ENCODE measurements at regions not wholly inside any gene's neighbourhood (a gene's known extent, or its start where the extent isn't known, plus 50 kb on each side); places are given as distances from the start of the nearest gene placed in this dataset.

- peaks cover 0 to 3% (median 3%) of the 10 kb centered on the region in 3 donors for H3K36me3 Mint-ChIP-seq
- H3K27ac Mint-ChIP-seq: no peak overlapping the region
- no peak overlapping the region for H3K4me3 Mint-ChIP-seq
- peaks cover 56 to 58% of the 10 kb centered on the region in 2 donors for H3K4me1 Mint-ChIP-seq
- H3K9me3 Mint-ChIP-seq: peaks cover 0 to 3% (median 0%) of the 10 kb centered on the region in 6 donors
- DNase-seq: no peak
- H3K27me3 Mint-ChIP-seq (ENCODE audit: low read depth in 3 of 3): peaks cover 11 to 35% (median 21%) of the 10 kb centered on the region in 3 donors
Measured at GRCh38 chr1:25094229-25094628, 138.1 kb downstream of the SYF2 start.

GRCh38 chr1:25091658-25092057 is 140.6 kb downstream of the SYF2 start:
- Mint-ChIP-seq H3K27ac (no peak overlapping the region), H3K4me1 (peaks cover 32 to 38% of the 10 kb centered on the region in 2 donors), H3K36me3 (peaks cover 0 to 3% (median 3%) of the 10 kb centered on the region in 3 donors), H3K9me3 (peaks cover 0 to 3% (median 0%) of the 10 kb centered on the region in 6 donors), H3K4me3 (no peak overlapping the region), H3K27me3 (ENCODE audit: low read depth in 3 of 3) (peaks cover 11 to 25% (median 18%) of the 10 kb centered on the region in 3 donors)
- no peak for DNase-seq

DNA sequence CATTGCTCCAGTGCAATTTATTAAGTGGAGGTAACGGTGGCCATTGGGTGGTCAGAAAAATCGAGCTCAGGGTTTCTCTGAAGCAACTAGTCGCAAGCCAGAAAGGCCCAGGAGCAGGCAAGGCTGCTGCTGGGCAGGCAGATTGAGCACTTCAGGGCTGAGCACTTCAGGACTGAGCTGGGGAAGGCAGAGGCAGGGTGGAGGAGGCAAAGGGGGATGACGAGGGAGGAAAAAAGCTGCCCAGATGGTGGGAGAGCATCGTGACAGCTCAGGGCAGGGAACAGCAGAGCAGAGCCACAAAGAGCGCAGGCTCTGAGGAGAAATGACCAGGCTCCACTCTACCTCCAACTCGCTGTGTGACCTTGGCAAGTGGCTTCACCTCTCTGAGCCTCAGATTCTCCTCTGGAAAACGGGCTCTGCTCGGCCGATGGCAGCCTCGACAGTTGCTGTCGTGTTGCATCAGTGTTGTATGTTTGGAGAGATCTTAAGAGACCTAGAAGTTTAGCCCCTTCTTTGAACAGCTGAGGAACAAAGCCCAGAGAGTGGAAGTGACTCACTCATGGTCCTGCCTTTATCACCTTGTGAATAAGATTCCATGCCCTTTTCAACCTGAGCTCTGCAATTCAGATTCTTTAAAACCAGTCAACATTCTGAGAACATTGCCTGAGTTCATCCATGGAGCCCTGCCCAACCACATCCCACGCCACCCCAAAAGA is 141.4 kb downstream of the SYF2 start:
- Mint-ChIP-seq H3K9me3 (peaks cover 0 to 3% (median 0%) of the 10 kb centered on the region in 6 donors), H3K36me3 (peaks cover 0 to 3% (median 2%) of the 10 kb centered on the region in 3 donors), H3K4me1 (peaks cover 24 to 30% of the 10 kb centered on the region in 2 donors), H3K27ac (no peak overlapping the region), H3K27me3 (ENCODE audit: low read depth in 3 of 3) (peaks cover 11 to 22% (median 17%) of the 10 kb centered on the region in 3 donors), H3K4me3 (no peak overlapping the region)
- no peak for DNase-seq

GRCh38 chr1:25089772-25090171 is 142.5 kb downstream of the SYF2 start:
- peaks cover 0 to 3% (median 0%) of the 10 kb centered on the region in 6 donors for H3K9me3 Mint-ChIP-seq
- H3K4me3 Mint-ChIP-seq: no peak overlapping the region
- H3K27me3 Mint-ChIP-seq (ENCODE audit: low read depth in 3 of 3): peaks cover 11 to 18% (median 13%) of the 10 kb centered on the region in 3 donors
- no peak overlapping the region for H3K27ac Mint-ChIP-seq
- peaks cover 13 to 19% of the 10 kb centered on the region in 2 donors for H3K4me1 Mint-ChIP-seq
- peaks cover 0 to 3% (median 0%) of the 10 kb centered on the region in 3 donors for H3K36me3 Mint-ChIP-seq
- DNase-seq: no peak

DNA sequence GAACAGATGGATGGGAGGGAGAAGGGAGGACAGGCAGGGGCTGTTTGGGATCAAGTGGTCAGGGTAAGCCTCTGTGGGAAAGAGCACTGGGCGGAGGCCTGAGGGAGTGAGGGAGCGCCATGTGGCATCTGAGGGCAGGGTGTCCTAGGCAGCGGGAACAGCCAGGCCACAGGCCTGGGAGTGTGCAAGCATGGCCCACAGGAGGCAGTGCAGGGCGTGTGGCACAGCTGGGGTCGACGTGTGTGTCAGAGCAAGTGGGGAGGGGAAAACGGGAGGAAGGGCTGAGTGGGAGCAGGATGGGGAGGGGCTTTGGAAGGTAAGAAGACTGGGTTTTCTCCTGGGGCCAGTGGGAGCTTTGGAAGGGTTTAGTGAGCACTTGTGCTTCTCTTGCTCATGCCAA is 143.4 kb downstream of the SYF2 start:
- Mint-ChIP-seq H3K4me1 (peaks cover 5 to 11% of the 10 kb centered on the region in 2 donors), H3K27me3 (ENCODE audit: low read depth in 3 of 3) (peaks cover 12 to 18% (median 12%) of the 10 kb centered on the region in 3 donors), H3K4me3 (no peak overlapping the region), H3K36me3 (peaks cover 0 to 3% (median 0%) of the 10 kb centered on the region in 3 donors), H3K27ac (no peak overlapping the region), H3K9me3 (peaks cover 0 to 2% (median 0%) of the 10 kb centered on the region in 6 donors)
- DNase-seq: no peak

DNA sequence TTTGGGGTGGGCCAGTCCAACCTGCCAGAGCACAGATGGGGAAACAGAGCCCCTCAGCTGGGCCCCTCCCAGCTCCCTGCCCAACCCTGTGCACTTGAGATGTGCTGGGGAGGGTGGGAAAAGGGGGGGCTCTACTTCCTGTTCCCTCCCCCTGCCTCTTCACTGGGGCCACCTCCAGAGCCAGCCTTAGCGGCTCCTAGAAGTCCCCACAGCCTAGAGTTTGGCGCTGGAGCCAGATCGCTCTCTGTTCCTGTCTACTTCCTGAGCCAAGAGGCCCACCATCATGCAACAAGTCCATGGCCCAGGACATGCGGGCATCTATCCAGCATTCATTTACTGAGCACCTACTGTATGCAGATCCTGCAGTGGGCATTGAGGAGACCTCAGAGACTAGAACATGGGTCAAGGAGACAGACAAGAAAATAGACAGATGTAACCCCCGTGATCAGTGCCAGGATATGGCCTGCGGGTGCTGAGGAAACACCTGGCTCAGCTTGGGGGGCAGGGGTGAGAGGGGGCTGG is 144.1 kb downstream of the SYF2 start:
- Mint-ChIP-seq H3K4me3 (no peak overlapping the region), H3K27me3 (ENCODE audit: low read depth in 3 of 3) (peaks cover 12 to 19% (median 19%) of the 10 kb centered on the region in 3 donors), H3K9me3 (no peaks in the 10 kb centered on the region), H3K4me1 (peaks cover 0 to 7% of the 10 kb centered on the region in 2 donors), H3K27ac (peak overlapping the region in 1 of 6 donors; percentile 7), H3K36me3 (peaks cover 0 to 3% (median 0%) of the 10 kb centered on the region in 3 donors)
- DNase-seq: no peak

GRCh38 chr1:25086518-25087079 is 145.7 kb downstream of the SYF2 start:
- Mint-ChIP-seq H3K27ac (no peak overlapping the region), H3K4me3 (no peak overlapping the region), H3K27me3 (ENCODE audit: low read depth in 3 of 3) (peaks cover 11 to 16% (median 15%) of the 10 kb centered on the region in 3 donors), H3K36me3 (peaks cover 0 to 3% (median 0%) of the 10 kb centered on the region in 3 donors), H3K9me3 (no peaks in the 10 kb centered on the region), H3K4me1 (peaks cover 0 to 7% of the 10 kb centered on the region in 2 donors)
- DNase-seq: no peak

GRCh38 chr1:25084407-25084806 is 147.9 kb downstream of the SYF2 start:
- H3K36me3 Mint-ChIP-seq: peaks cover 0 to 9% (median 0%) of the 10 kb centered on the region in 3 donors
- H3K4me3 Mint-ChIP-seq: no peak overlapping the region
- peaks cover 3 to 16% (median 15%) of the 10 kb centered on the region in 3 donors for H3K27me3 Mint-ChIP-seq (ENCODE audit: low read depth in 3 of 3)
- no peak for DNase-seq
- no peak overlapping the region for H3K27ac Mint-ChIP-seq
- H3K9me3 Mint-ChIP-seq: no peaks in the 10 kb centered on the region
- peaks cover 19 to 23% of the 10 kb centered on the region in 2 donors for H3K4me1 Mint-ChIP-seq

- Mint-ChIP-seq H3K36me3 (peaks cover 0 to 9% (median 0%) of the 10 kb centered on the region in 3 donors), H3K4me1 (peaks cover 21 to 22% of the 10 kb centered on the region in 2 donors), H3K4me3 (no peak overlapping the region), H3K27ac (no peak overlapping the region), H3K27me3 (ENCODE audit: low read depth in 3 of 3) (peaks cover 3 to 14% (median 12%) of the 10 kb centered on the region in 3 donors), H3K9me3 (no peaks in the 10 kb centered on the region)
- DNase-seq: no peak
Measured at GRCh38 chr1:25083481-25084345, 148.6 kb downstream of the SYF2 start.

DNA sequence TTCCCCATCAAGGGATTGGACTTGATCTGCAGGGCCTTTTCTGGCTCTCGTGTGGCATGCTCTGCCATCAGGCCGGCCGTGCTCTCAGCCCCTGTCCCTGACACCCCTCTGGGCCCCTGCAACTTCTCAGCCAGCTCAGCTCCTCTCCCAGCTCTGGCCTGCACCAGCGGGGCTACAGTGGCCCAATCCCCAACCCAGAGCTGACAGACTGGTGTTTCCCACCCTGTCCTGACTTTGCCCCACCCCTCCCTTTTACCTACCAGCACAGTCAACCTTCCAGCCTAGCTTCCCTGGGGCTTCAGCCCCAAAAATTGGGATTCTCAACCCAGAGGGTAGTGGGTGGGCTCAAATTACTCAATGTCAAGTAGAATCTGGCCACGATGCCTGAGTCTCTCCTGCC is 149.3 kb downstream of the SYF2 start:
- Mint-ChIP-seq H3K4me1 (peaks cover 16 to 21% of the 10 kb centered on the region in 2 donors), H3K36me3 (peaks cover 0 to 9% (median 0%) of the 10 kb centered on the region in 3 donors), H3K9me3 (no peaks in the 10 kb centered on the region), H3K27ac (no peak overlapping the region), H3K27me3 (ENCODE audit: low read depth in 3 of 3) (peaks cover 3 to 13% (median 11%) of the 10 kb centered on the region in 3 donors), H3K4me3 (no peak overlapping the region)
- DNase-seq: no peak

DNA sequence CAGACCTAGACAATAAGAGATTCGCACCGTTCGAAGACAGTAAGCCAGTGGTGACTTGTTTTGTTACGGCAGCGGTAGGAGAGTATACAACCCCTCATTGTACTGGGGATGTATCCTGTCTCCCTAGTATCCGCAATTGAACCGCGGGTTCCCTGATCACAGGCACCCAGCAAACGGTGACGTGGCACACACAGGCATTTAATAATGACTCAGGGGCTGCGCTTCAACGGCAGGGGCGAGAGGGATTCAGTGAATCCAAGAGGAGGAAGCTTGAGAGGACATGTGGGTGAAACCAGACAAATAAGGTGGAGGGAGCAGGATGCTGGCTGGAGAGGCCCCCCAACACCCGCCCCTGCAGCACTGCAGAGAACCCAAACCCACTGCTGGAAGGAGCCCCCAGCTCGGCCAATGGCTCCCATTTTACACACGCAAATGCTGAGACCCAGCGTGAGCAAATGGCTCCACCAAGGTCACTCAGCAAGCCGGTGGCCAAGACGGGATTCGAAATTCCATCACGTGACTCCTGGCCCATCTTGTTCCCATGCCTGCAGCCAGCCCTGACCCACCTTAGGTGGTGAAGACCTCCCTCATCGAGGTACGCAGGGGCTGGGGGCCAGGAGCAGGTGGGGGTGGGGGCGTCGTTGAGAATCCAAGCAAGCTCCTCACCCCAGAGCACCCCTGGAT is 149.9 kb downstream of the SYF2 start:
- H3K4me3 Mint-ChIP-seq: no peak overlapping the region
- H3K9me3 Mint-ChIP-seq: peaks cover 0 to 1% (median 0%) of the 10 kb centered on the region in 6 donors
- DNase-seq: no peak
- H3K4me1 Mint-ChIP-seq: peaks cover 16 to 21% of the 10 kb centered on the region in 2 donors
- H3K27ac Mint-ChIP-seq: no peak overlapping the region
- H3K36me3 Mint-ChIP-seq: peaks cover 0 to 9% (median 0%) of the 10 kb centered on the region in 3 donors
- H3K27me3 Mint-ChIP-seq (ENCODE audit: low read depth in 3 of 3): peaks cover 3 to 13% (median 9%) of the 10 kb centered on the region in 3 donors

DNA sequence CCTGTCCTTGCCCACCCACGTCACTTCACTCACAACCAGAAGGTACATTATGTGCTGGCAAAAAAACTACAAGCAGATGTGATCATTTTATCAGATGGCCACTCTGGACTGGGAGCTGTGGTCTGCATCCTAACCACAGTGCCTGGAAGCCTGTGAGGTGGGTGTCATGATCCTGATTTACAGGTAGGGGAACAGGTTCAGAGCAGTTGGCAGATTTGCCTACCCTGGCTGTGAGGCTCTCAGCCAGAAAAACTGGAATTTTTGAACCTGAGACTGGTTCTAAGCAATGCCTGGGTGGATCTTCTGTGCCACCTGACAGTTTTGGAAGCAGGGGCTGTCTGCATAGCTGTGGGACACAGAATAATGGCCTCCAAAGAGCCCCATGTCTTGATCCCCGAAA is 150.8 kb downstream of the SYF2 start:
- Mint-ChIP-seq H3K9me3 (peaks cover 0 to 5% (median 0%) of the 10 kb centered on the region in 6 donors), H3K27ac (no peak overlapping the region)

More for the DNA sequence above, 150.8 kb downstream of the SYF2 start:
- Mint-ChIP-seq H3K4me3 (no peak overlapping the region), H3K27me3 (ENCODE audit: low read depth in 3 of 3) (peaks cover 3 to 13% (median 9%) of the 10 kb centered on the region in 3 donors), H3K4me1 (peaks cover 16 to 21% of the 10 kb centered on the region in 2 donors), H3K36me3 (peaks cover 0 to 9% (median 0%) of the 10 kb centered on the region in 3 donors)
- DNase-seq: no peak
